ENCODE measurements at regions not wholly inside any gene's neighbourhood (a gene's known extent, or its start where the extent isn't known, plus 50 kb on each side); places are given as distances from the start of the nearest gene placed in this dataset.

- Histone ChIP-seq H3K9me3 (ENCODE audit: control insufficient read depth, low read depth, low read length) (no peaks in the 10 kb centered on the region), H3K36me3 (ENCODE audit: control insufficient read depth, low read depth, low read length) (no peaks in the 10 kb centered on the region), H3K4me1 (ENCODE audit: control insufficient read depth, low read depth, low read length) (peaks cover 8% of the 10 kb centered on the region), H3K27ac (ENCODE audit: low read length) (no peak overlapping the region), H3K9ac (ENCODE audit: low read length) (no peak overlapping the region), H3K4me3 (ENCODE audit: low read length) (peak overlapping the region; percentile 44), H3K27me3 (ENCODE audit: control insufficient read depth, insufficient read depth, low read length) (peaks cover 73% of the 10 kb centered on the region)
Measured at GRCh38 chr18:22558945-22559385, 141.2 kb upstream of the CTAGE1 start.

GRCh38 chr18:22559414-22560274 is 141.9 kb upstream of the CTAGE1 start:
- peaks cover 75% of the 10 kb centered on the region for H3K27me3 ChIP-seq (ENCODE audit: control insufficient read depth, insufficient read depth, low read length)
- H3K27ac ChIP-seq (ENCODE audit: low read length), result no peak overlapping the region
- no peak overlapping the region for H3K9ac ChIP-seq (ENCODE audit: low read length)
- H3K36me3 ChIP-seq (ENCODE audit: control insufficient read depth, low read depth, low read length), result no peaks in the 10 kb centered on the region
- H3K9me3 ChIP-seq (ENCODE audit: control insufficient read depth, low read depth, low read length), result no peaks in the 10 kb centered on the region
- H3K4me3 ChIP-seq (ENCODE audit: low read length), result peak overlapping the region; percentile 44
- peaks cover 8% of the 10 kb centered on the region for H3K4me1 ChIP-seq (ENCODE audit: control insufficient read depth, low read depth, low read length)

GRCh38 chr18:22560275-22560610 is 142.5 kb upstream of the CTAGE1 start:
- peaks cover 75% of the 10 kb centered on the region for H3K27me3 ChIP-seq (ENCODE audit: control insufficient read depth, insufficient read depth, low read length)
- no peak overlapping the region for H3K9ac ChIP-seq (ENCODE audit: low read length)
- peak overlapping the region; percentile 44 for H3K4me3 ChIP-seq (ENCODE audit: low read length)

GRCh38 chr18:22560797-22561196 is 143.1 kb upstream of the CTAGE1 start:
- H3K4me3 ChIP-seq (ENCODE audit: low read length), result no peak overlapping the region
- no peaks in the 10 kb centered on the region for H3K36me3 ChIP-seq (ENCODE audit: control insufficient read depth, low read depth, low read length)
- H3K27ac ChIP-seq (ENCODE audit: low read length), result no peak overlapping the region
- no peaks in the 10 kb centered on the region for H3K9me3 ChIP-seq (ENCODE audit: control insufficient read depth, low read depth, low read length)
- no peak overlapping the region for H3K9ac ChIP-seq (ENCODE audit: low read length)
- H3K4me1 ChIP-seq (ENCODE audit: control insufficient read depth, low read depth, low read length), result peaks cover 8% of the 10 kb centered on the region
- peaks cover 75% of the 10 kb centered on the region for H3K27me3 ChIP-seq (ENCODE audit: control insufficient read depth, insufficient read depth, low read length)

More at GRCh38 chr18:22560275-22560610, 142.5 kb upstream of the CTAGE1 start:
- H3K9me3 ChIP-seq (ENCODE audit: control insufficient read depth, low read depth, low read length), result no peaks in the 10 kb centered on the region
- H3K4me1 ChIP-seq (ENCODE audit: control insufficient read depth, low read depth, low read length), result peaks cover 8% of the 10 kb centered on the region
- no peak overlapping the region for H3K27ac ChIP-seq (ENCODE audit: low read length)
- H3K36me3 ChIP-seq (ENCODE audit: control insufficient read depth, low read depth, low read length), result no peaks in the 10 kb centered on the region

GRCh38 chr18:22563164-22563583 is 145.5 kb upstream of the CTAGE1 start:
- Histone ChIP-seq H3K27ac (ENCODE audit: low read length) (no peak overlapping the region), H3K4me3 (ENCODE audit: low read length) (no peak overlapping the region), H3K9ac (ENCODE audit: low read length) (no peak overlapping the region), H3K9me3 (ENCODE audit: control insufficient read depth, low read depth, low read length) (no peaks in the 10 kb centered on the region), H3K36me3 (ENCODE audit: control insufficient read depth, low read depth, low read length) (no peaks in the 10 kb centered on the region), H3K4me1 (ENCODE audit: control insufficient read depth, low read depth, low read length) (peaks cover 8% of the 10 kb centered on the region), H3K27me3 (ENCODE audit: control insufficient read depth, insufficient read depth, low read length) (peaks cover 58% of the 10 kb centered on the region)

- no peak overlapping the region for H3K9ac ChIP-seq (ENCODE audit: low read length)
- peaks cover 49% of the 10 kb centered on the region for H3K27me3 ChIP-seq (ENCODE audit: control insufficient read depth, insufficient read depth, low read length)
- no peak overlapping the region for H3K4me3 ChIP-seq (ENCODE audit: low read length)
- peaks cover 8% of the 10 kb centered on the region for H3K4me1 ChIP-seq (ENCODE audit: control insufficient read depth, low read depth, low read length)
- H3K36me3 ChIP-seq (ENCODE audit: control insufficient read depth, low read depth, low read length), result no peaks in the 10 kb centered on the region
- no peaks in the 10 kb centered on the region for H3K9me3 ChIP-seq (ENCODE audit: control insufficient read depth, low read depth, low read length)
- H3K27ac ChIP-seq (ENCODE audit: low read length), result no peak overlapping the region
Measured at GRCh38 chr18:22564036-22564435, 146.3 kb upstream of the CTAGE1 start.

GRCh38 chr18:22566703-22567420 is 149.1 kb upstream of the CTAGE1 start:
- Histone ChIP-seq H3K4me3 (ENCODE audit: low read length) (no peak overlapping the region), H3K27ac (ENCODE audit: low read length) (no peak overlapping the region), H3K9ac (ENCODE audit: low read length) (no peak overlapping the region), H3K36me3 (ENCODE audit: control insufficient read depth, low read depth, low read length) (no peaks in the 10 kb centered on the region), H3K27me3 (ENCODE audit: control insufficient read depth, insufficient read depth, low read length) (peaks cover 22% of the 10 kb centered on the region), H3K4me1 (ENCODE audit: control insufficient read depth, low read depth, low read length) (no peaks in the 10 kb centered on the region), H3K9me3 (ENCODE audit: control insufficient read depth, low read depth, low read length) (no peaks in the 10 kb centered on the region)

- no peaks in the 10 kb centered on the region for H3K36me3 ChIP-seq (ENCODE audit: control insufficient read depth, low read depth, low read length)
- no peaks in the 10 kb centered on the region for H3K9me3 ChIP-seq (ENCODE audit: control insufficient read depth, low read depth, low read length)
Measured at GRCh38 chr18:22567794-22568193, 150.1 kb upstream of the CTAGE1 start.

GRCh38 chr18:22570492-22570891 is 152.8 kb upstream of the CTAGE1 start:
- H3K4me3 ChIP-seq (ENCODE audit: low read length), result no peak overlapping the region
- no peak overlapping the region for H3K27ac ChIP-seq (ENCODE audit: low read length)
- H3K9me3 ChIP-seq (ENCODE audit: control insufficient read depth, low read depth, low read length), result no peaks in the 10 kb centered on the region
- no peaks in the 10 kb centered on the region for H3K4me1 ChIP-seq (ENCODE audit: control insufficient read depth, low read depth, low read length)
- no peak overlapping the region for H3K9ac ChIP-seq (ENCODE audit: low read length)
- H3K27me3 ChIP-seq (ENCODE audit: control insufficient read depth, insufficient read depth, low read length), result no peaks in the 10 kb centered on the region
- H3K36me3 ChIP-seq (ENCODE audit: control insufficient read depth, low read depth, low read length), result no peaks in the 10 kb centered on the region

More at GRCh38 chr18:22567794-22568193, 150.1 kb upstream of the CTAGE1 start:
- Histone ChIP-seq H3K9ac (ENCODE audit: low read length) (no peak overlapping the region), H3K27me3 (ENCODE audit: control insufficient read depth, insufficient read depth, low read length) (peaks cover 13% of the 10 kb centered on the region), H3K4me3 (ENCODE audit: low read length) (no peak overlapping the region), H3K4me1 (ENCODE audit: control insufficient read depth, low read depth, low read length) (no peaks in the 10 kb centered on the region), H3K27ac (ENCODE audit: low read length) (no peak overlapping the region)

- no peaks in the 10 kb centered on the region for H3K4me1 ChIP-seq (ENCODE audit: control insufficient read depth, low read depth, low read length)
Measured at GRCh38 chr18:22572341-22572740, 154.6 kb upstream of the CTAGE1 start.

GRCh38 chr18:22579271-22579670 is 161.6 kb upstream of the CTAGE1 start:
- Histone ChIP-seq H3K9me3 (ENCODE audit: control insufficient read depth, low read depth, low read length) (no peaks in the 10 kb centered on the region), H3K36me3 (ENCODE audit: control insufficient read depth, low read depth, low read length) (no peaks in the 10 kb centered on the region), H3K4me3 (ENCODE audit: low read length) (no peak overlapping the region), H3K9ac (ENCODE audit: low read length) (no peak overlapping the region), H3K27me3 (ENCODE audit: control insufficient read depth, insufficient read depth, low read length) (no peaks in the 10 kb centered on the region), H3K27ac (ENCODE audit: low read length) (no peak overlapping the region), H3K4me1 (ENCODE audit: control insufficient read depth, low read depth, low read length) (no peaks in the 10 kb centered on the region)

More at GRCh38 chr18:22572341-22572740, 154.6 kb upstream of the CTAGE1 start:
- no peaks in the 10 kb centered on the region for H3K9me3 ChIP-seq (ENCODE audit: control insufficient read depth, low read depth, low read length)
- H3K36me3 ChIP-seq (ENCODE audit: control insufficient read depth, low read depth, low read length), result no peaks in the 10 kb centered on the region
- no peak overlapping the region for H3K9ac ChIP-seq (ENCODE audit: low read length)
- no peak overlapping the region for H3K27ac ChIP-seq (ENCODE audit: low read length)
- H3K4me3 ChIP-seq (ENCODE audit: low read length), result no peak overlapping the region
- H3K27me3 ChIP-seq (ENCODE audit: control insufficient read depth, insufficient read depth, low read length), result no peaks in the 10 kb centered on the region
